NCI-H2029 treated with DMSO at 0.1 percent for 48 hours (cell line): ENCODE measurements at regions not wholly inside any gene's neighbourhood (a gene's known extent, or its start where the extent isn't known, plus 50 kb on each side); places are given as distances from the start of the nearest gene placed in this dataset.

Experiments
- DNase-seq: peaks from one replicate; lab custom pipeline; 2025; lab: John Stamatoyannopoulos, UW

DNA sequence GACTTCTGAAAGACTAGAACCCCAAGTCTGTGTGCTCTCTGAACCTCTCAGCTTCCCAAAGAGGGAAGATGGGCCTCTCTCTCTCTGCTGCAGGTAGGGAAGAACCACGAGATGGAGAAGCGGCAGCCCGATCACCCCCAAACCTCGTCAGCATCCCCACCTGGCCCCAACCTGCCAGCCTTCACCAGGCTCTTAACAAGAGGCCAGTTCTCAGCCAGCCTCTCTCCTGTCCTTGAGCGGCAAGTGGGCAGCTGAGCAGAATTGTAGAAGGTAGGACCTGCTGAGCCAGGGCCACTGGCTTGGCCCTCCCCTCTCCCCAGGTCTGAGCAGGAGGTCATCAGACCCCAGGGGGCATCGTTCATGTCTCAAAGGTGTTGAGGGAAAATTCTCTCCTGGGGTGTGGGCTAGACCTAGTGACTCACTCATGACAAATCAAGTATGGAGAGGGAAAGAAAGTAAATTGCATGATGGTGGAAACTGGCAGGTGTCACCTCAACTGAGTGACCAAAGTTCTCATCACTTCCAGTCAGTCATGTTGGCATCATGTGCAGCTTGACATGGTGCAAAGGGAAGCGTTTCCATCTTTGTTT is 92.0 kb upstream of the GPR26 start:
- no peak for DNase-seq

DNA sequence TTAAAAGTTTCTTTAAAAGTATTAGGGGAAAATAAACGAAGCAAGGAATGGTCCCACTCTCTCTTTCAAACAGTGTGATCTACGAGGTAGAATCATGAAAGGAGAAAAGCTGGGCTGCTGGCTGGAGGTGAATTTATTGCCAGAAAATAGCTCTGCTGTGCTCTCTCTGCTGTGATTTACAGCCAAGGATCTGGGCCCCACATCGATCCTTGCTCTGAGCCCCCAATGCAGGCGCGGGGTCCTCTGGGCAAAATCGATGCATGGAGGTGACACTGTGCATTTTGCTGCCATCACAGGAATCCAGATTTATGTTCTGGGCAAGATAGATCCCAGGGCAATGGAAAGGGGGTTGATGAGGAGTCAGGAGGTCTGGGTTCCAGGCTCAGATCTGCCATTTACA is 91.0 kb upstream of the GPR26 start:
- no peak for DNase-seq

DNA sequence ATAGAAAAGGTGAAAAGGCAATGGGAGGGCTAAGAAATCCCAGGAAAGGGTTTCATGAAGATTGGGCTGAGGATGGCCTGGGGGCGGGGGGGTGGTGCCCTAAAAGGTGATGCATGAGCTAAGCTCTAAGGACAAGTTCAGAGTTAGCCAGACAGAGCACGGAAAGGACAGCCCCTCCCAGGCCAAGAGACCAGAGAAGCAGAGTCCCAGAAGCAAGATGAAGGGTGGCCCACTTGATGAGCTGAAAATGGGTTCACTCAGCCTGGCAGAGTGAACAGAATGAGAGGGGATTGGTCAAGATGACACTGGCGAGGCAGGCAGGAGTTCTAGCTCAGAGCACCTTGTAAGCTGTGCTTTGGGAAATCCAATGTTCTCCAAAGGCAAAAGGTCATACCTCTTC is 89.4 kb upstream of the GPR26 start:
- no peak for DNase-seq

DNA sequence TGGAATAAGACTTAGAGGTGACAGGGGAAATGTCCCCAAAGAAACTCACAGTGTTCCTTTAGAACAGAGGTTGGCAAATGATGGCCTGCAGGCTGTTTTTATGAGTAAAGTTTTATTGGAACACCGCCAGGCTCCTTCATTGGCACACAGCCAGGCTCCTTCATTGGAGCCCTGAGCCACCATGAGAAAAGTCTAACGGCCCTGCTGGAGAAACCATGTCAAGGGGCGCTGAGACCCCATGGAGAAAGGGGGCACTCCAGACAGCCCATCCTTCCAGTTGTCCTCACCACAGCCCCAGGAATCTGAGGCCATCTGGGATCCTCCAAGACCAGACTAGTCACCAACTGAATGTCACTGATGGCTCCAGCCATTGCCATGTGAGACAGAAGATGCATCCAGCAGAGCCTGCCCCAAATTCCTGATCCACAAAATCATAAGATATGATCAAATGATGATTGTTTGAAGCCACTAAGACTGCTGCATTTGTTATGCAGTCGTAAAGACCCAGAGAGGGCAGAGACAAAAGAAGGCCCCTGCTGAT is 88.2 kb upstream of the GPR26 start:
- DNase-seq: no peak

DNA sequence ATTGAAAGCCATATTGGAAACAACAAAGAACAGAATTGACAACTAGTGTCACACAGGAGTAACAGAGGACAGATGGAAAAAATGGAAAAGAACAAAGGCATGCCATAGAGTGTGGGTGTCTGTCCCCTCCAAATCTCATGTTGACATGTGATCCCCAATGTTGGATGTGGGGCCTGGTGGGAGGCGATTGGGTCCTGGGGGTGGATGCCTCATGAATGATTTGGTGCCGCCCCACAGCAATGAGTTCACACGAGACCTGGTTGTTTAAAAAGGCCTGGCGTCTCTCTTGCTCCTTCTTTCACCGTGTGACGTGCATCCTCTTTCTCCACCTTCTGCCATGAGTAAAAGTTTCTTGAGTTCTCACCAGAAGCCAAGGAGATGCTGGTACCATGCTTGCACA is 87.4 kb upstream of the GPR26 start:
- no peak for DNase-seq

DNA sequence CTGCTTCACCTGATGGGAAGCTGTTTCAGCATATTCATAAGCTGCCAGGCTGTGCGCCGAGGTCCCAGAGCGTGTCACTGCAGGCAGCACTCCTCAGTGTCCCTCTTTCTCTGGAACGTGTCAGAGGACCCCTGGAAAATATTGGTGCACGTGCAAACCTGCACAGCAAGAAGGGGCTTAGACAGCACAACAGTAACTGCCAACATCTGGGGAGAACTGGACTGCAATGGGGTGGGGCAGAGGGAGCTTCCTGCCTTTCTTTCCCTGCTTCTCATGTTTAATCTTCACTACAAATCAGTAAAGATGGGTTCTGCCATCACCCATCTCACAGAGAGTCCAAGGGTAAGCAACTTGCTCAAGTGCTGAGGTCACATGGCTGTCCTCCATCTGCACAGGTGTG is 86.5 kb upstream of the GPR26 start:
- no peak for DNase-seq

DNA sequence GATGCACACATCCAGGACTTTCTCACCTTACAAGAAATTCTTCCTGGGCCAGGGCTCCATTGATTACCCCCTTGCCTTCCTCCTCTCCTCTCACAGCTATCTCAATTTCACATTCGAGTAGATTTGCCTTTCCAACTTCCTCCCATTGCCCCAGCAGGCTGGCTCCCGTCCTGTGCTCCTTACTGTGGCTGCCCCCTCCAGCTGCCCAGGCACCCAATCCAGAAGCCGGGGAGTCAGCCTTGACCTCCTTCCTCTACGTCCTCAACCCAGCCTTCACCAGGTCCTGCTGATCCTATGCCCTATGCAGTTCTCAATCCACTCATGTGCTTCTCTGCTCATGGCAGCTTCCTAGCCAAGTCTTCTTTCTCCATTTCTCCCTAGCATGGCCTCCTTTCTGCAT is 85.7 kb upstream of the GPR26 start:
- no peak for DNase-seq

DNA sequence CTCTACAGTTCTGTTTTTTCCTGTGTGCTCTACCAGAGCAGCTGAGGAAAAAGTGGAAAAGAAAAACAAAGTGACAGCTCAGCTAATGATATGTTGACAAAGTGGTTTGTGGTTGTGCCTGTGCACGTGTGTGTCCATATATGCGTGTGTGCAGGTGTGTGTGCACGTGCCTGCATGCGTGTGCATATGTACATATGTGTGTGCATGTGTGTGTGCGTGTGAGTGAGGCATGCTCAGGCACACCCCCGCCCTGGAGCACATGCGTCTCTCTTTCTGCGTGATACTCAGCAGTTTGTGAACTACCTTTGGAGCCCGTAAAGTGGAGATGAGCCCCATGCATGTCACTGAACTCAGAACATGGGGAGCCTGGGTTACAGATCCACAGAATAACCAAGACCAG is 84.5 kb upstream of the GPR26 start:
- DNase-seq: no peak

DNA sequence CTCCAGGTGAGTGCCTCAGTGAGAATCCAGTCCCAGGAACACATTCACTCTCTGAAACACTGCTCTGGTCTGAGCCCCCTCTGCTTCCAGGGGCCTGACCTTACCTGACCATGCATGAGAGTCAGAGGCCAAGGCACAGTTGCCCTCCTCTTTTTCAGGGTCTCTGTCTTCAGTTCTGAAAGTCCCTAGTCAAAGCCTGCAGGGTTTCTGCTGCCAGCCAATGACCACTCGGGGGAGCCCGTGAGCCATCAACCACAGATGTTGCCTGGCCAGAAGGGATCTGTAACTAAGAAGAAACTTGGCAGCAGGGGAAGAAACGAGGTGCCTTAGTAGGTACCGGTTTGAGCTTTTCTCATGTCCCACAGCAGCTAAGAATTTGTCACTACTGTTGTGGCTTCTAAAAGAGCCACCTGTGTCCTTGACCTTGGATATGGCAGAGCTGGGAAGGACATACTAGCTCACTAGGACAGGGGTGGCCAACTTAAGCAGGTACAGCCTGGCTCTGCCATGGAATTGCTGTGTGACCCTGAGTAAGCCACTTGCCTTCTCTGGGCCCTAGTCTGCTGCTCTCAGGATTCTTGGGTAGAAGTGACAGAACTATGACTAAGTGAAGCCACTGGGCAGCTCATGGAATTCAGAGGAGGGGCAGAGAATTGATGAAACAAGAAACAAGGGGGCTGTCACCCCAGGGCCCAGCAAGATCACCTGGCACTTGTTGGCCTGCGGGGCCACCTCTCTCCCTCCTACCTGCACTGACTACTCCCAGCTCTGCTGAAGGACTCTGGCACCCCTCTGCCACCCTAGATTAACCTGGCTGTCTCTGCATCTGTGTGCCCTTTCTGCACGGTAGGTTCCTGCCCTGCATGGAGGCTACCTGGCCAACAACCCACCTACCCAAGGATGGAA is 83.8 kb upstream of the GPR26 start:
- no peak for DNase-seq

DNA sequence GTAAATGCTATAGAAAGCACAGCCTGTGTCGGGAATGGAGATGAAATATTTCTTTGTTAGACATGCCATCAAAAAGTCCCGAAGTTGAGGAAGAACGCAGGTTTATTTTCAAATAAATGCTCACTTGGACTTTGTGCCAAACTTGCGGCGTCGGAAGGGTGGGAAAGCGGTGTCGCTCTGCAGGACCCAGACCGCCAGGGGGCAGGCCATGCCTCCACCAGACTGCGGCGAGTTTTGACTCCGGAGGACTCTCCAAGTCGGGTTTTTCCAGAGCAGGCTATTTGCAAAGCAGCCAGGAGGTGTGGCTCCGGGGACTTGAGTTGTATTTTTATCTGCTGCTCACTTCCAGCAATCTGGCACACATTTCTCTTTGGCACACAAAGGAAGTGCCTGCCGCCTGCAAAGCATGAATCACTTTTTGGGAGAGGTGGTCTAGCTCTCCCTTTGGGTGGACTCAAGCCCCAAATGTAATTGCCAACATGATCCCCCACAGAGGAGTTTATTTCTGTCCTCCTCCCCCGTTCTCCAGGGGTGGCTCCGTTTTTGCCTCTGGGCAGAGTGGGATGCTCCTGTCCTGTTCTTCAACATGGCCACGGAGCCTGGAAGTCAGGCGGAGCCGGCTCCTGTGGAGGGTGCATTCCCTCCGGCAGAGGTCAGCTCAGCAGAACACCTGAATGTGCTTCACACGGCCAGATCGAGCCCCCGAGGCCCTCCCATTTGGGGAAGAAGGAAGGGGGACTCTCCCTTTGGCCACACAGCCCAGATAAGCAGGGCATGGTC is 82.3 kb upstream of the GPR26 start:
- peak; percentile 27 for DNase-seq

DNA sequence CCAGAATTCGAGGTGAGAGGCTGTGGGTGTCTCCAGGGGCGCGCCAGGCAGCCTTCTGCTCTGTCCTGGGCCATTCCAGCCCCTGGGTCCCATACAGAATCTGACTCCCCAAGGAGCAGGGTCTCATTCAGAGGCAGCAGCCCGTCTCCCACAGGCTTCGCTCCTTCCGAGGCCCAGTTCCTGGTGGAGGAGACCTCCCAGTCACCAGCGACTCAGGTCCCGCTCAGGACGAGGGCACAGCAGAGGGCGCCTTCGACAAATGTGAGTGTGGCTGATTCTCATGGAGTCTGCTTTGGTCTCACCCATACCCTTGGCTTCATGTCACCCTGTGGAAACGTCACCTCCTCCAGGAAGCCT is 81.8 kb upstream of the GPR26 start:
- no peak for DNase-seq

DNA sequence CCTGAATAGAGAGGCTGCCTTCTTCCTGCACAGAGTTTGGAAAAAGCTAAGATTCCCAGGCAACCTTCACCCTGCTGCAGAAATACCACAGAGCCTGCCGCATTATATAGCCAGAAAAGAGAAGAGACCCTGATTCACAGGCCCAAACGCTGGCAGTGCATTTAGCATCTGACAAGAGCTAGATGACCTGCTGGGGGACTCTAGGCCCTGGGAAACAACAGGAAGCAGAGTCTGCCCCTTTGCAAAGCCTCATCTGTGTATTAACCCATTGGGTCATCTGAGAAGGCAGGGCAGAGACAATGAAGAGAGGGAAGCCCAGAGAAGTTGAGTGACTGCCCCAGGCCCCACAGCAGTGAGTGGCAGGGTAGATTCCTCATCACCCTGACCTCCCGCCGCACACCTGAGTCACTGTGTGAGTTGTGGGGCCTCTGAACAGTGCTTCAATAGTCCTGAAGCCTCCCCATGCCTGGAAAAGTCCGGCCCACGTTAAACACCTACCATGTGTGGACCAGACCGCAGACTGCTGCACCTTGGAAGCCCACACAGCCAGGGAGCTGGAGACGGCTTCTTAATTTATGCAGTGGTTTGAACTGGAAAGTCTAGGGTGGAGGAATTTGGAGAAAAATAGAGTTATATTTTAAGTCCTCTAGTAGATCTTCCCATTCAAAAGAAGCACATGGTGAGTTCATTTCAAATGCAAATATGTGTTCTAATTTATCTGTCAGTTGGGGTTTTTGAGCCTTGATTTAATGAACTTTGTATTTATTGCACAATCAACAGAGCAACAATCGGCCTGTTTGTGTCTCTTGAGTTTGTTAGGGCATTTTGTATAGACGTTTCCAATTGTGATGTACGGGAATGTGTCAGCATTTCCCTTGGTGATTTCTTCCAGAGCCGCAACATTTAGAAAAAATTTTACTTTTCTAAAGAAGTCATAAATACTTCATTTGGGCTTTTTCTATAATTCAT is 80.4 kb upstream of the GPR26 start:
- DNase-seq: no peak

DNA sequence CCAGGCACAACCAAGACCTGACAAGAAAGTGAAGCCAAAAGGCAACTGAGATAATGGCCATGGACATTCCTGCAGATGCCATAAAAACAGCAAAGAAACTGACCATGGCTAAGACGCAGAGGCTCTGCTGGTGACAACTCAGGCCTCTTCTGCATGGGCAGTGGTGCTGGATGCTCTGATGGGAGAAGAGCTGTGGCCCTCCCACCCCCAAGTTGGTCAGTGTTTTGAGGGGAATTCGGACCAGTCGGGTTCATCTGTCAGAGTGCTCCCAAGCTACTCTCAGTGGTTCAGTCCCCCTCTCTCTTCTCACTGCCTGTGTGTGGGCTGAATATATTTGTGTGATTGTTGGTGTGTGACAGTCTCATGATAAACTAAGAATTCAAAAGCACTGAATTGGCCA is 79.0 kb upstream of the GPR26 start:
- DNase-seq: no peak

DNA sequence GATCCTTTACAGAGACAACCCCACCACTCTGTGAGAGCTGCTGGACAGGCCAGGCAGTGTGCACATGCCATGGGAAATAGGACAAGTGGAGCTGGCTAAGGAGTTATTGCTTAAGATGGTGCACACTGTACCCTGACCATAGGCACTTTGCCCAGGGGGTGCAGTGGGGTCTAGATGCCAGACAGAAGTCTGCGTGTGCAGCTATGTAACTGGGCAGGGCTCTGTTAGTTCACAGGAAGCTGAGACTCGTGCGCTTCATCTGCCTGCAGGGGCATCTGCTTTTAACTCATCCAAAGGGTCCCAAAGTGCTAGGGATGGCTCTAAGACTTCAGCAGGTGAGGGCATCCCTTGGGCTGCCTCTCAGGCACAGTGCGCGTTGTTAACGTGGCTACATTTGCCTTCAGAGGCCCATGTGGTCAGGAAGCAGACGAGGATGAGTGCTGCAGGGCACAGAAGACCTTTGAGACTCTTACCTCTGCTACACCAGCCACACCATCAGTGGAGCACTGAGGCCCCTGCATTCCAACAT is 77.7 kb upstream of the GPR26 start:
- DNase-seq: no peak

DNA sequence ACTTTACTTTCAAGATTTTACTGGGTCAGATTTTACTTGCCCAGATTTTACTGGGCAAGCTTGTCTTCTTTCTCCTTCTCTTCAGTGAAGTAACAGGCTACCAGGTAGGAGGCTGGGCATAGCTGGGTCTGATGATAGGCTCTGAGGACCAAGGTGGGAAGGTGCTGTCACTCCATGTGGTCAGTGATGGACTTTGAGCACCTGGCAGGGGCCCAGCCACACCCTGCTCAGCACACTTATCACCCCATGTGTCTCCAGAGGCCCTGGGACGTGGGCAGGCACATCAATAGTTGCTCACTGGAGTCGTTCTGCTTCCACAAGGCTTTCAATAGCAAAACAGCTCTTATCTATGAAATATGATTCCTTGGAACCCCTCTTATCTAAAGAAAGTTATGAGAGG is 70.5 kb upstream of the GPR26 start:
- DNase-seq: no peak

DNA sequence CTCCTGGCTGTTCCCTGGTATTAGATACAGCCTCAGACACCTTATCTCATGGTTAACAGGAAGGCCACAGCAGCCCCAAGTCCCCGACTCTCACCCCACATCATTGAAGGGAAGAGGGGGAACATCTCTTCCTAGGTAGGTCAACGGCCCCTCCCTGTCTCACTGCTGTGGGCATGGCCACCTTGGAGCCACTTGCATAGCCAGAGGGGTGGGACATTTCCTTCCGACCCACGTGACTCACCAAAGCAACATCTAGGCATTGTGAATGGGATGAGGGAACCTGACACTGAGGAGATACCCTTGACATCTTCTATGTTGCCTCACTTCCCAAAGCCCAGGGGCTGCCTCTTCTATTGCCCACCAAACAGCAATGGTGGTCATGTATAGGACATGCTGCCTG is 68.5 kb upstream of the GPR26 start:
- no peak for DNase-seq

DNA sequence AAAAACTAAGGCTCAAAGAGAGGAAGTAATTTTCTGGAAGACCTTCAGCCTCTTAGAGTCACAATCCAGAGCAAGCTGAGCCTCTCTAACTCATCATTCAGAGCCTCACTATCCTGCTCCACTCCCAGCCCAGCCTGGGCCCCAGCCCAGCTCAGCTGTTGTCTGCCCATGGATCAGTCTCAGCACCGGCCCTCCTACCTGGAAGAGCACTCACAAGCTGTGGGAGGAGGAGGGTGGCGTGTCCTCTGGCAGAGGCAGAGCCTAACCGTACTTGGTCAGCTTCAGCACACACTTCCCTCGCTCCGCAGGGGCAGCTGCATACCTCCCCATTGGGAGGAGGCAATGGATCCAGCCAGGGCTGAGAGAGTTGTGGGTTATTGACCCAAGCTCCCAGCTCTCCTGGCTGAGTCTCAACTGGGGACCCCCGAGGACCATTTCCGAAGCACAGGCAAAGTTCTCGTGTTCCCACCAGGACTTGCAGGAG is 66.7 kb upstream of the GPR26 start:
- no peak for DNase-seq

DNA sequence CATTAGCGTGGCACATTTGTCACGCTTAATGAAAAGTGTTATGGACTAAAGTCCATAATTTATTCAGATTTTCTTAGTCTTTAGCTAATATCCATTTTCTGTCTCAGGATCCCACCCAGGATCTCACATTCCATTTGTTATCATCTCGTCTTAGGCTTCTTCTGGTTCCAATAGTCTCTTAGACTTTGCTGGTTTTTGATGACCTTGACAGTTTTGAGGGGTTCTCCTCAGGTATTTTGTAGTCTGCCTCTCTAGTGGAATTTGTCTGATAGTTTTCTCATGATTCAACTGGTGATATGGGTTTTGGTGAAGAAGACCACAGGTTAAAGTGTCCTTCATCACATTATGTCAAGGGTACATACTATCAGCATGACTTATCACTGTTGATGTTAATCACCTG is 66.0 kb upstream of the GPR26 start:
- DNase-seq: no peak

DNA sequence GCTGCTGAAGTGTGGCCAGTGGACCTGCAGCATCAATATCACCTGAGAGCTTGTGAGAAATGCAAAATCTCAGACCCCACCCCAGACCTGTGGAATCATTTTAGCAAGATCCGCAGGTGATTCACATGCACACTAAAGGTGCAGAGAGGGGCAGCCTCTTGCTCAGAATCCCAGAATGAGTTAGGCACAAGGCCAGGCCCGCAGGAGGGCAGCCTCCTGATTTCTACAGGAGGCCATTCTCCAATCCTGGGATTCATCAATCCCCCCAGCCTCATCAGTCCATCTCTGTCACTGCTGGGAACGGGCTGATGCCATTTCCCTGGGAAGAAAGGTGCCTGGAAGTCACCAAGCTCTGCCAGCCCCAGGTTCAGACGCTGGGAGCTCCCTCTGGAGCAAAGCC is 63.0 kb upstream of the GPR26 start:
- DNase-seq: no peak

DNA sequence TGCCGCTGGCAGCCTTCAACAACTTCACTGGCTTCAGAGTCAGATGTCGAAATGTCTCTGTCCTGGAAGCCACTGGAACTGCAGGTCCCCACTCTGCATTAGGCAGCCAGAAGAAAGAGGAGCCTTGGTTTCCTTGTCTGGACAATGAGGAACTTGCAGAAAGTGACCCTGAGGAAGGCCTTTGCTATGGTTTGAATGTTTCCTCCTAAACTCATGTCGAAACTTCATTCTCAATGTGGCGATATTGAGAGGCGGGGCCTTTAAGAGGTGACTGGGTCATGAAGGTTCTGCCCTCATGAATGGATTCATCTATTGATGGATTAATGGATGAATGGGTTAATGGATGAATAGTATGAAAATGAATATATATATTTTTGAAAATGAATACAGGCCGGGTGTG is 61.6 kb upstream of the GPR26 start:
- DNase-seq: no peak

DNA sequence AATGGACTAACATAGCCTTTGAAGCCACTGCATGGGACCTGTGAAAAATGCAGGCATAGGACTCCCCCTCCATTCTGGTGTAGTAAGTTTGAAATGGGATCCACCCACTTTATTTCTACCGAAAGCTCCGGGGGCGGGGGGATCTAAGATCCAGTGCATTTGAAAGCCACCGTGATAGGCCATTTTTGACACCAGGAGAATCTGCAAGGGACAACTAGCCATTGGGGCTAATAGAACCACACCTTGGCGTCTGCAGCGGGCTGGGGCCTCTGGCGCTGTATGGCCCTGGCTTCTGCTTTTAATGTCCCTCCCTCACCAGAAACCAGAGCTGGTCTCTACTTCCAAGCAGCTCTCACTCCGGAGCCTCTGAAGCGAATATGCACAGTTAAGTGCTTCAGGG is 60.1 kb upstream of the GPR26 start:
- DNase-seq: no peak
